Neutrophil (primary cell): ENCODE measurements at regions not wholly inside any gene's neighbourhood (a gene's known extent, or its start where the extent isn't known, plus 50 kb on each side); places are given as distances from the start of the nearest gene placed in this dataset.

ENCODE experiments used
- H3K27ac ChIP-seq: fragments of 200-600 bp; sonication (generic); 2 replicates; pipeline ENCODE4 v1.5.1; 2016; ENCODE audit warnings: mild to moderate bottlenecking, moderate library complexity
- H3K27me3 ChIP-seq: fragments of 200-600 bp; sonication (generic); 2 replicates; pipeline ENCODE4 v1.6.0; 2016; ENCODE audit warnings: mild to moderate bottlenecking
- H3K36me3 ChIP-seq: fragments of 200-600 bp; sonication (generic); 2 replicates; pipeline ENCODE4 v1.5.1; 2017
- H3K4me1 ChIP-seq, 2 experiments: fragments of 200-600 bp in 1 of 2; sonication (generic) in 1 of 2; 1 replicate in 1 of 2; 2 replicates in 1 of 2; pipeline versions ENCODE4 v1.5.1 to v1.6.1; 2013 to 2016; ENCODE audit warnings: low read depth in 1 of 2, low read length in 1 of 2, mild to moderate bottlenecking in 1 of 2, moderate library complexity in 1 of 2; ENCODE audit not compliant: control insufficient read depth in 1 of 2, insufficient read depth in 1 of 2
- H3K4me3 ChIP-seq, 2 experiments: fragments of 200-600 bp in 1 of 2; sonication (generic) in 1 of 2; 1 replicate in 1 of 2; 2 replicates in 1 of 2; pipeline ENCODE4 v1.5.1; 2013 to 2016; ENCODE audit warnings: low read depth in 1 of 2, low read length in 1 of 2, mild to moderate bottlenecking in 1 of 2, moderate library complexity in 1 of 2
- H3K9me3 ChIP-seq: fragments of 200-600 bp; sonication (generic); 2 replicates; pipeline ENCODE4 v1.5.1; 2016
- TF ChIP-seq, protein P1 (sequence below): fragments of 200-600 bp; sonication (generic); IDR thresholded peaks from 2 replicates; pipeline ENCODE4 v1.5.1; 2016; ENCODE audit warnings: antibody characterized with exemption

DNA sequence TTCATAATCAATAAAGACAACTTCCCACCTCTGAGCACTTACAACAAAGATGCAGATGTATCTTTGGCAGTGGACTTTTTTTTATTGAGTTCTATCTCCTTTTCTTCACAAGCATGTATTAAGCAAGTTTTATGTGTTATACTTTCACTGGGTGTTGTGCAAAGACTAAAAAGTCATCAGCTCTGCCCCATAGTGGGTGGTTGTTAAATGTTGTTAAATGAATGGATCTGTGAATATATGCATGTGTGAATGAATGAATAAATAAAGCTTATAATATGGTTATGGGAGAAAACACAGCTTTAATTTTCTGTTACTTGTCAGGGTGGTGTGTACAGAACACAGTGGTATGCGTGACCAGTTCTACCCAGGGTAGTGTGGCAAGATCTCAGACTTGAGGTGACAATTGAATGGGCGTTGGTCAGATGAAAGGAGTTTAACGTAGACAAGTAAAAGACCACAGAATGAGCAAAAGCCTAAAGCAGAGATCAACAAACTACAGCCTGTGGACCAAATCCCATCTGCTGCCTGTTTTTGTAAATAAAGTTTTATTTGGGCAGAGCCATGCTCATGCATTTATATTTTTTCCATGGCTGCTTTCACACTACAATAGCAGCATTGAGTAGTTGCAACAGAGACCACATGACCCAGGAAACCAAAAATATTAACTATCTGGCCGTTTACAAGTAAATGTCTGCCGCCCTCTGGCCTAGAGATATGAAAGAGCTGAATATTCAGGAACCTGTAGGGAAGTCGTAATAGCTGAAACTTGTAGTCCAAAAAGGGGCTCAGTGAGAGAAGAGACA is 207.4 kb upstream of the EEA1 start:
- TF ChIP-seq, protein P1, sequence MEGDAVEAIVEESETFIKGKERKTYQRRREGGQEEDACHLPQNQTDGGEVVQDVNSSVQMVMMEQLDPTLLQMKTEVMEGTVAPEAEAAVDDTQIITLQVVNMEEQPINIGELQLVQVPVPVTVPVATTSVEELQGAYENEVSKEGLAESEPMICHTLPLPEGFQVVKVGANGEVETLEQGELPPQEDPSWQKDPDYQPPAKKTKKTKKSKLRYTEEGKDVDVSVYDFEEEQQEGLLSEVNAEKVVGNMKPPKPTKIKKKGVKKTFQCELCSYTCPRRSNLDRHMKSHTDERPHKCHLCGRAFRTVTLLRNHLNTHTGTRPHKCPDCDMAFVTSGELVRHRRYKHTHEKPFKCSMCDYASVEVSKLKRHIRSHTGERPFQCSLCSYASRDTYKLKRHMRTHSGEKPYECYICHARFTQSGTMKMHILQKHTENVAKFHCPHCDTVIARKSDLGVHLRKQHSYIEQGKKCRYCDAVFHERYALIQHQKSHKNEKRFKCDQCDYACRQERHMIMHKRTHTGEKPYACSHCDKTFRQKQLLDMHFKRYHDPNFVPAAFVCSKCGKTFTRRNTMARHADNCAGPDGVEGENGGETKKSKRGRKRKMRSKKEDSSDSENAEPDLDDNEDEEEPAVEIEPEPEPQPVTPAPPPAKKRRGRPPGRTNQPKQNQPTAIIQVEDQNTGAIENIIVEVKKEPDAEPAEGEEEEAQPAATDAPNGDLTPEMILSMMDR: no peak
- peak overlapping the region; percentile 91 for H3K27ac ChIP-seq
- H3K36me3 ChIP-seq: no peaks in the 10 kb centered on the region
- H3K4me1 ChIP-seq: peaks cover 76 to 81% of the 10 kb centered on the region in 2 experiments
- no peaks in the 10 kb centered on the region for H3K27me3 ChIP-seq
- H3K4me3 ChIP-seq: peak overlapping the region; percentile 48 to 55
- no peaks in the 10 kb centered on the region for H3K9me3 ChIP-seq

DNA sequence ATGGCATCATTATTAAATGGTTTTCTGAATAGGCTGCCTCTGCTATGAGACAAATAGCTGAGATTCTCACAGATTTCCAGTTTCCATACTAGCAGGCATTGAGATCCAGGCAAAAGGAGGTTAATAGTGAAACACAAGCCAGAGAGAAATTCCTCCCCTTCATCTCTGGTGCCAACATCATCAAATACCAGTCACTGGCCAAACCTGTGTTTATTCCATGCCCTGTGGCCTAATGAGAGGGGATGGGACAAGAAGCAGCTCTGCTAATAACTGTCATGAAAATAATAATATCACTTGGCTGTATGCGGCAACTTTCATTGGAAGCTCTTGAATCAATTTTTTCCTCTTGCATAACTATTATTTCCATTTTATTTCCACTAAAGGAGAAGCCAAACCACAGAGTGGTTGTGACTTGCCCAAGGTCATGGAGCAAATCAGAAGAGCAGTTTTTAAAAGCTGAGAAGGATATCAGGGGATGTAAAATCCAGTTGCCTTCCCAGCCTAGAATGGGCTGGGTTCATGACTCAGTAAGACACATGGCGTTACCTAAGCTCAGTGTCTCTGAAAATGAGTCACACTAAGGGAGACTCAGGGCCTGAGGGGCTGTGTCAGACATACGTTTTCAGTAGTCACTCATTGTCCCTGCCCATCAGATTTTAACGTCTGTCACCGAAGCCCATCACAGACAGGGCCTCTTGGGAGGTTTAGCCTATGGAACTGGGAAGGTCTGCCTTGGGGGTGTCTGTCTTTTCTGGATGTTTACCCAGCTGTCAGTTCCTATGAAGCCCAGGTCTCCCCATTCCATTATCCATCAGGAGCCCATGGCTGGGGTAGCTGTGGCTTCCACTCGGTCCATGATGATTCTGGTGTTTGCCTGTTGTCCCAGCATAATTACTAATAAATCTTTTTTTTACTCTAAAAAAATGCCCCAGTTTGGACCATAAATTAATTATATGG is 208.8 kb upstream of the EEA1 start:
- TF ChIP-seq, protein P1: no peak
- peaks cover 73% of the 10 kb centered on the region in 2 experiments for H3K4me1 ChIP-seq
- no peaks in the 10 kb centered on the region for H3K9me3 ChIP-seq
- peak overlapping the region; percentile 91 for H3K27ac ChIP-seq
- peak overlapping the region; percentile 48 to 55 for H3K4me3 ChIP-seq
- H3K27me3 ChIP-seq: no peaks in the 10 kb centered on the region
- no peaks in the 10 kb centered on the region for H3K36me3 ChIP-seq

DNA sequence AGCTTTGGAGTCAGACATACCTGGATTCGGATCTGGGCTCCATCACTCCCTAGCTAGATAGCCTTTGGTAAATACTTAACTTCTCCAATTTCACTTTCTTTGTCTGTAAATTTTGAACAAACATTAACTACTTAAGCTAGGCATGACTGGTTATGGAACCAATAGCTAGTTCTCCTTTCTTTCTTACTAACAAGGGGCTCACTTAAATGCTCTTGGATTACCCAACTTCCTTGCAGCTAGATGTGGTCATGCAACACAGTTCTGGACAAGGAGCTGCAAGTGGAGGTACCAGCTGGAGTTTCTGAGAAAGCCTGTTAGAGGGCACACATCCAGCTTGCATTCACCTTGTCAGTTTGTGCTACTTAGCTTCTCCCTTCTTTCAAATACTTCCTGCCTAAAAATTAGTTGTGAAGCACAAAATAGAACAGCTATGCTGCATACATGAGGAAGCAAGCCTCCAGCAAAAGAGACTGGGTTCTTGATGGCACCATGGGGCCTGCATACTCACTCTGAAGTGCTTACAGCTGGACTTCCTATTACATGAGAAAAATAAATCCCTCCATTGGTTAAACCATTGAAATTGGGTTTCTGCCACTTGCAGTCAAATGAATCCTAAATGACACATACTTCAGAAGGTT is 210.1 kb upstream of the EEA1 start:
- TF ChIP-seq, protein P1: no peak
- H3K4me3 ChIP-seq: peak overlapping the region; percentile 48 to 55
- H3K27me3 ChIP-seq: no peaks in the 10 kb centered on the region
- no peaks in the 10 kb centered on the region for H3K9me3 ChIP-seq
- H3K27ac ChIP-seq: peak overlapping the region; percentile 91
- H3K4me1 ChIP-seq: peaks cover 61% of the 10 kb centered on the region in 2 experiments
- no peaks in the 10 kb centered on the region for H3K36me3 ChIP-seq

DNA sequence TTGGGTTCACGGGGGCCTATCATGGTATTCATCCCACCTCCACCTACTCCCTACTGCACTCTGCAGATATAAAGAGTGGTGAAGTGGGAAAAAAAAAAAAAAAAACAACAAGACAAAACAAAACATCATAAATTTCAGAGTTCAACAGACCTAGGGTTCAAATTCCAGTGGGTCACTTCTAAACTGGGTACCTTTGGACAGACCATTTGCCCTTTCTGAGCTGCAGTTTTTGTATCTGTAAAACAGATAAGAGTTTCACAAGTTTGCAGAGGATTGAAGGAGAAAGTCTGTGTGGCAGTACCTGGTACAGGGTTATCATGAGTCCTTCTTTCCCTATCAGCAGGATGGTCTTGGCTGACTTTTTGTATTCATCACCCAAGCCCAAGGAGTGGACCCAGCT is 211.2 kb upstream of the EEA1 start:
- H3K27me3 ChIP-seq: no peaks in the 10 kb centered on the region
- no peak overlapping the region for H3K4me3 ChIP-seq
- H3K27ac ChIP-seq: peak overlapping the region; percentile 91
- TF ChIP-seq, protein P1: no peak
- H3K9me3 ChIP-seq: no peaks in the 10 kb centered on the region
- H3K36me3 ChIP-seq: no peaks in the 10 kb centered on the region
- peaks cover 49% of the 10 kb centered on the region in 2 experiments for H3K4me1 ChIP-seq

DNA sequence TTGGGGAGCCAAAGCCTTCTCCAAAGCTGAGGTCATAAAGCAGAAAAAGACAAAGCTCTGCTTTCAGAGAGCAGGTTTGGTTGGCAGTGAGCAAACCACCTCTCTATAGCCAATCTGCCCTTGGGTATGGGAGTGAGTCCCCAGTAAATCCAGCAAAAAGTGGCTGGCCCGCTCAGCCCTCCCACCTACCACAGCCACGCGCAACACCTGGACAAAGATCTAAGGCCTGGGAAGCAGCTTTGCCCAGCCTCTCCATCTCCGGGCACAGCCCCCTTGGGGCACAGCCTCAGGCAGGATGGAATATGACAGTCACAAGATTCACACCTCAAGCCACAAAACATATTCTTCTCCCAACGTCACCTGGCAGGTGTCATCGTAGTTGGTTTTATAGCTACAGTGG is 211.7 kb upstream of the EEA1 start:
- Histone ChIP-seq H3K4me3 (no peak overlapping the region), H3K36me3 (no peaks in the 10 kb centered on the region), H3K27ac (peak overlapping the region; percentile 91), H3K4me1 (peaks cover 44 to 45% of the 10 kb centered on the region in 2 experiments), H3K9me3 (no peaks in the 10 kb centered on the region), H3K27me3 (no peaks in the 10 kb centered on the region)
- TF ChIP-seq, protein P1: no peak
